ENCODE measurements at regions not wholly inside any gene's neighbourhood (a gene's known extent, or its start where the extent isn't known, plus 50 kb on each side); places are given as distances from the start of the nearest gene placed in this dataset.

DNA sequence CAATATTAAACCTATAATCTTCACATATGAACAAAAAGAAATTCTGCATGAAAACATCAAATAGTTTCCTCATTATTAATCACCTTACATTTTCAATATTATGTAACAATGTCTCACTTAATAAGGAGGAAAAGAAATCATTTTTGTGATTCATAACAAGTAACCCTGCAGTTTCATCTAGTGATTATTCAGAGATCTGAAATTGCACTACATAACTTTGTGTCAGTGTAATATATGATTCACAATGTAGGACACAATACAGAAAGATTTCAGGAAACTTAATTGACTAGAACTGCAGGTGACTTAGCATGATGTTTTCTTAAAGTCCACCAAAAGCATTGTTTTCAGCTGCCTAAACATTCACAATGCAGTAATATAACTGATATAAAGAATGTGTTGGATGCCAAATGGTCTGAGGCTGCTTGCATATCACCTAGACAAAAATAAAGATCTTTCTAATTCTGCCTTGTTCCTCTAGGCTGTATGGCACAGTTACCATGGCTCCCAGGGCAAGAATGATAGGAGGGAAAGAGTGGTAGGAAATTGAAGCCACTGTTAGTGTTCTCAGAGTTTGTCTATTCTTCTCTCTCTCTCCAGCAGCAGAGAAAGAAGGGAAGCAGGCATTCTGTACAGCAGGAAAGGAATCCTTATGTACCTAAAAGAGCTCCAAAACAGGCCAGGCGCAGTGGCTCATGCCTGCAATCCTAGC is 366.6 kb downstream of the FSIP2 start:
- TF ChIP-seq, protein P1, sequence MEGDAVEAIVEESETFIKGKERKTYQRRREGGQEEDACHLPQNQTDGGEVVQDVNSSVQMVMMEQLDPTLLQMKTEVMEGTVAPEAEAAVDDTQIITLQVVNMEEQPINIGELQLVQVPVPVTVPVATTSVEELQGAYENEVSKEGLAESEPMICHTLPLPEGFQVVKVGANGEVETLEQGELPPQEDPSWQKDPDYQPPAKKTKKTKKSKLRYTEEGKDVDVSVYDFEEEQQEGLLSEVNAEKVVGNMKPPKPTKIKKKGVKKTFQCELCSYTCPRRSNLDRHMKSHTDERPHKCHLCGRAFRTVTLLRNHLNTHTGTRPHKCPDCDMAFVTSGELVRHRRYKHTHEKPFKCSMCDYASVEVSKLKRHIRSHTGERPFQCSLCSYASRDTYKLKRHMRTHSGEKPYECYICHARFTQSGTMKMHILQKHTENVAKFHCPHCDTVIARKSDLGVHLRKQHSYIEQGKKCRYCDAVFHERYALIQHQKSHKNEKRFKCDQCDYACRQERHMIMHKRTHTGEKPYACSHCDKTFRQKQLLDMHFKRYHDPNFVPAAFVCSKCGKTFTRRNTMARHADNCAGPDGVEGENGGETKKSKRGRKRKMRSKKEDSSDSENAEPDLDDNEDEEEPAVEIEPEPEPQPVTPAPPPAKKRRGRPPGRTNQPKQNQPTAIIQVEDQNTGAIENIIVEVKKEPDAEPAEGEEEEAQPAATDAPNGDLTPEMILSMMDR (IDR thresholded peaks at IDR 0.05; ENCODE audit: low read depth, low read length) = no peak
- no peak for TF ChIP-seq POLR2A (IDR thresholded peaks at IDR 0.05; ENCODE audit: extremely low read depth, insufficient read length)
